Prostate gland (tissue), 2 donors: ENCODE measurements at regions not wholly inside any gene's neighbourhood (a gene's known extent, or its start where the extent isn't known, plus 50 kb on each side); places are given as distances from the start of the nearest gene placed in this dataset.

ENCODE experiments used
- DNase-seq: peaks from one replicate; pipeline ENCODE4 v3.0.0-alpha.2; 2019; ENCODE audit warnings: low spot score
- H3K27ac ChIP-seq, 2 donors: fragments of 200-600 bp; sonication (generic); 2 replicates each; pipeline ENCODE4 v1.5.1; 2017 to 2019
- H3K27me3 ChIP-seq: fragments of 200-600 bp; sonication (generic); replicated peaks from 2 replicates; pipeline ENCODE4 v1.5.1; 2019; ENCODE audit not compliant: insufficient read depth
- H3K36me3 ChIP-seq, 2 donors: fragments of 200-600 bp; sonication (generic); 1 replicate in 1 of 2; 2 replicates in 1 of 2; pipeline versions ENCODE4 v1.5.1 to v1.8.1; 2017 to 2019
- H3K4me1 ChIP-seq: fragments of 200-600 bp; sonication (generic); replicated peaks from 2 replicates; pipeline ENCODE4 v1.5.1; 2019
- H3K4me3 ChIP-seq, 2 donors: fragments of 200-600 bp; sonication (generic); 2 replicates each; pipeline ENCODE4 v1.5.1; 2017 to 2019
- H3K9me3 ChIP-seq: fragments of 200-600 bp; sonication (generic); 2 replicates; pipeline ENCODE4 v1.5.1; 2017
- POLR2A ChIP-seq: fragments of 450-650 bp; IDR thresholded peaks from one replicate; pipeline ENCODE4 v1.6.1; 2016; ENCODE audit warnings: antibody characterized with exemption, mild to moderate bottlenecking
- POLR2AphosphoS5 ChIP-seq: sonication (generic); formaldehyde crosslinking; IDR thresholded peaks from one replicate; pipeline ENCODE4 v1.6.1; 2017; ENCODE audit warnings: antibody characterized with exemption
- WGBS: methylation state at CpG from one replicate; pipeline ENCODE4 v1.1.5; 2018; 5-methylcytosine and 5-hydroxymethylcytosine counted together
- intact Hi-C: fragments of 100-400 bp; cut with DNase I; formaldehyde crosslinking; loops from one replicate; pipeline ENCODE4 v1.14.2; 2022
- TF ChIP-seq, protein P1 (sequence below), 4 experiments: fragments of 200-600 bp in 2 of 4; fragments of 450-650 bp in 2 of 4; sonication (generic) in 2 of 4; IDR thresholded peaks; 1 replicate in 3 of 4; 2 replicates in 1 of 4; pipeline ENCODE4 v1.5.1; 2016 to 2019; ENCODE audit warnings: antibody characterized with exemption in 4 of 4, mild to moderate bottlenecking in 2 of 4, moderate library complexity in 2 of 4

DNA sequence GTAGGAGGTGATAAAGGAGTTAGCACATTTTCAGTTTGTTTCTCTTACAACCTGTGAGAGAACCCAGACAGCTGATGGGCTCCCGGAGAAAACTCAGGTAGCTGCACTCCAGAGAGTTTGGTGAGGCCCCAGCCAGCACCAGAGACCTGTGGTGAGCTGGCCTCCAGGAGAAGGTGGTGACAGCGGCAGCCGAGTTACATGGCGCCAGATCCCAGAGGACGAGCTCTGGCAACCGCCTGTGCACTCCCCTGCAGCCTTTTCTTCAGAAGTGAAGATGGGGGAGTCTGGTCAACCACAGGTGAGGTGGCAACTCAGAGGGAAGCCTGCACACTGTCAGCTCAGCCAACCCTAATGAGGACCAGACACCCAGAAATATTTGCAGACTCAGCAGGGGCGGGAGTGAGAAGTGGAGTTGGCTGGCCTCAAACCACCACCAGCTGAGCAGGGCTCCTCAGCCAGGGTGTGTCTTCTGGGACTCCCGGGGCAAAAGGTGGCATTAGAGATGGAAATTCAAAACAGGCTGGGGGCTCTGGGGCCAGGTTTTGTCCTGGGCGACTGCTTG is 209.7 kb downstream of the SETD4 start:
- 84% methylated on average over 9 of the region's 9 CpGs for WGBS
- no peaks in the 10 kb centered on the region for H3K9me3 ChIP-seq
- no peak overlapping the region for H3K4me3 ChIP-seq
- H3K27ac ChIP-seq: no peak overlapping the region
- DNase-seq: no peak
- no peaks in the 10 kb centered on the region for H3K36me3 ChIP-seq
- TF ChIP-seq POLR2AphosphoS5: no peak
- TF ChIP-seq POLR2A: no peak
- TF ChIP-seq, protein P1, sequence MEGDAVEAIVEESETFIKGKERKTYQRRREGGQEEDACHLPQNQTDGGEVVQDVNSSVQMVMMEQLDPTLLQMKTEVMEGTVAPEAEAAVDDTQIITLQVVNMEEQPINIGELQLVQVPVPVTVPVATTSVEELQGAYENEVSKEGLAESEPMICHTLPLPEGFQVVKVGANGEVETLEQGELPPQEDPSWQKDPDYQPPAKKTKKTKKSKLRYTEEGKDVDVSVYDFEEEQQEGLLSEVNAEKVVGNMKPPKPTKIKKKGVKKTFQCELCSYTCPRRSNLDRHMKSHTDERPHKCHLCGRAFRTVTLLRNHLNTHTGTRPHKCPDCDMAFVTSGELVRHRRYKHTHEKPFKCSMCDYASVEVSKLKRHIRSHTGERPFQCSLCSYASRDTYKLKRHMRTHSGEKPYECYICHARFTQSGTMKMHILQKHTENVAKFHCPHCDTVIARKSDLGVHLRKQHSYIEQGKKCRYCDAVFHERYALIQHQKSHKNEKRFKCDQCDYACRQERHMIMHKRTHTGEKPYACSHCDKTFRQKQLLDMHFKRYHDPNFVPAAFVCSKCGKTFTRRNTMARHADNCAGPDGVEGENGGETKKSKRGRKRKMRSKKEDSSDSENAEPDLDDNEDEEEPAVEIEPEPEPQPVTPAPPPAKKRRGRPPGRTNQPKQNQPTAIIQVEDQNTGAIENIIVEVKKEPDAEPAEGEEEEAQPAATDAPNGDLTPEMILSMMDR (IDR thresholded peaks at IDR 0.05): no peak
- H3K27me3 ChIP-seq: no peaks in the 10 kb centered on the region
- no peaks in the 10 kb centered on the region for H3K4me1 ChIP-seq
- intact Hi-C loops: no loop called here

DNA sequence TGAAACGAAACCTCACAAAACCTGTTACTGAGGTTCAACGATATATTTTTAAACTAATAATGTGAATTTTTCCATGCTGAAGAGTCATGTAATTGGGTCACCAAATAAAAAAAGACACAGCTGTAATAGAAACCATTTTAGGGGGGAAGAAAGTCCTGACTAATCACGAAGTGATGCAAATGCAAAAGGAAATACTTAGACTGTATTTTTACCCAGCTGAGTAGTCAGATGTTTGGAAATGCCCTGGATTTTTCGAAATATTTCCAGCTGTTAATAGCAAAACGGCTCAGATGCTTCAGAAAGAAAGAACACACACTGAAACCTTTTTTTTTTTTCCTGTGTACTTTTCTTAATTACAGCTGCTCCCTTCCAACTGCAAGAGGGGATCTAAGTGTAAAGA is 210.3 kb downstream of the SETD4 start:
- Histone ChIP-seq H3K27ac (no peak overlapping the region), H3K36me3 (no peaks in the 10 kb centered on the region), H3K27me3 (no peaks in the 10 kb centered on the region), H3K4me3 (no peak overlapping the region), H3K9me3 (no peaks in the 10 kb centered on the region), H3K4me1 (no peaks in the 10 kb centered on the region)
- TF ChIP-seq POLR2AphosphoS5: no peak
- TF ChIP-seq POLR2A: no peak
- TF ChIP-seq, protein P1 (IDR thresholded peaks at IDR 0.05): no peak
- intact Hi-C loops: no loop called here
- no peak for DNase-seq
- WGBS: 40% methylated on average over 5 of the region's 5 CpGs

DNA sequence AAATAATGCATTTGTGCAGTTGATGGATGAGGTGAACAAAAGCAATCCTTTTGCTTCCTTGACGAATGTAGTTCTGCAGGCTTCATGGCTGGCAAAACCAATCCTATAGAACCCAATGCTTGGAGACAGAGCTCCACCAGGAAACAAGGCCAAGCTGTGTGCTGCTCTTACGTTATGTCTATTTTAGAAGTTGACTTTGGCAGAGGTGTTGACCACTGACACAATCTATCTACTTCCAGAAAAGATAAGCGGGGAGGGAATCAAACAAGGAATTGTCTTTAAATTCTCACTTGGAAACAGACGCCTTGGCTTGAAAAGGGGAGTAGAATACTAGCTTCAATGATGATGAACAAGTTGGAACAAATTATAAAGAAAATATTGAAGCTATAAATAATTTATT is 211.2 kb downstream of the SETD4 start:
- TF ChIP-seq POLR2A (no peak), POLR2AphosphoS5 (peak; percentile 62)
- Histone ChIP-seq H3K4me1 (no peaks in the 10 kb centered on the region), H3K27me3 (no peaks in the 10 kb centered on the region), H3K36me3 (no peaks in the 10 kb centered on the region), H3K4me3 (no peak overlapping the region), H3K9me3 (no peaks in the 10 kb centered on the region), H3K27ac (no peak overlapping the region)
- DNase-seq: peak; percentile 33
- intact Hi-C loops: no loop called here
- WGBS: 35% methylated on average over 4 of the region's 4 CpGs

DNA sequence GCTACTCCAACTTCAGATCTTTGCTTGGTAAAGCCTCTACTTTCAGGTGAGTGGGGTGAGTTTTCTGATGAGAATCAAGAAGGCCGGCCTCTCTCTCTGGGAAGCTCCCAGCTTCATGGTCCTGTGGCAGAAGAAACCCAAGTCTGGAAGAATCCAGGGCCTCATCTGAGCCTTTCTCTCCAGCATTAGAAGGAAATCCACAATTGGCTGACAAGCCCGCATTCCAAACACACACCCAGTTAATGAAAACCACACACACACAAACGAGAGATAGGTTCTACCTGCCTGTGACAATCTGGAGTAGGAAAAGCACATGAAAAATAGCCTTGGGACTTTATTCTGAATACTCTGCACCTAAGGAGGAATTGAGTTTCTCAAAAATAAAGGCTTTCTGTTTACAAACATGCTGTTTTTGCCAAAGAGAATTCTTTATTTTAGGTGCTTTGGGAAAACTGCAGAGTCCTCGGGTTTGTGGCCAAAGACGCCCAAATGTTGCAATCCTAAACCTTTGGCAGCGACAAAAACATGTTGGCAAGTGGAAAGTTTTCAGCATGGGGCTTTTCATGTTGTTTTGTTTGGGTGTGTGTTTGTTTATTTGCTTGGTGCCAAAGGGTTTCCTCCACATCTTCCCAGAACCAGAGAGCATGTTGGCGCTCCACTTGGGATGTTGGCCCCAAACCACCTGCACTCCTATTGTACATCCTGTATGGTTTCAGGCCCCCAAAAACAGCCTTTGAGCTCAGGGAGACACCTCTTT is 216.2 kb downstream of the SETD4 start:
- Histone ChIP-seq H3K27me3 (no peaks in the 10 kb centered on the region), H3K27ac (no peak overlapping the region), H3K9me3 (no peaks in the 10 kb centered on the region), H3K4me1 (no peaks in the 10 kb centered on the region), H3K36me3 (no peaks in the 10 kb centered on the region), H3K4me3 (no peak overlapping the region)
- WGBS: 83% methylated on average over 7 of the region's 7 CpGs
- TF ChIP-seq POLR2A: no peak
- no peak for TF ChIP-seq POLR2AphosphoS5
- TF ChIP-seq, protein P1 (IDR thresholded peaks at IDR 0.05): no peak
- intact Hi-C loops: loop anchor here (5.0 kb wide), 1 partner anchor 1102 kb away; no protein-coding TSS in a partner anchor
- no peak for DNase-seq

DNA sequence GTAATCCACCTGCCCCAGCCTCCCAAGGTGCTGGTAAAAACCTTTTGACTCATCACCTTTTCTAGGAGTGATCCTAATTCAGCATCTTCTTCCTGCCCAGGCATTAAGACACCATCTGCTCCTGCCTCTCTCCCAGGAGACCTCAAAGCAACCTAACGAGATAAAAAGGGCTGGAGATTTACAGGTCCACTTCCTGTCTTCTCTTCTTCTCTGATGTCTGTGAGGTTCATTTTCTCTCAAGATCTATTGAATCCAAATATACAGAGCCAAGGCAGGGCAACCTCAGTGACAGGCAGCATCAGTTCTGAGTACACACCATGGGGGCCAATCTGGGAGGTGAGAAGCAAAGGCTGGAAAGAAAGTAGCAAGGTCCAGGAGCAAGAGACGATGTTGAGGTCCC is 219.4 kb downstream of the SETD4 start:
- TF ChIP-seq, protein P1 (IDR thresholded peaks at IDR 0.05): no peak
- TF ChIP-seq POLR2A: no peak
- Histone ChIP-seq H3K36me3 (no peaks in the 10 kb centered on the region), H3K27ac (no peak overlapping the region), H3K4me3 (no peak overlapping the region), H3K27me3 (no peaks in the 10 kb centered on the region), H3K4me1 (no peaks in the 10 kb centered on the region), H3K9me3 (no peaks in the 10 kb centered on the region)
- DNase-seq: no peak
- WGBS: 70% methylated on average over 2 of the region's 2 CpGs
- intact Hi-C loops: loop anchor here (5.0 kb wide), 1 partner anchor 1099 kb away; no protein-coding TSS in a partner anchor
